SK-N-SH treated with all-trans-retinoic acid at 6 μM for 48 hours (cell line): ENCODE measurements at regions not wholly inside any gene's neighbourhood (a gene's known extent, or its start where the extent isn't known, plus 50 kb on each side); places are given as distances from the start of the nearest gene placed in this dataset.

Source experiments
- ATAC-seq: fragments of 200-7000 bp; cut with Tn5 transposase; 3 replicates; pipeline ENCODE4 v1.9.1; 2020; ENCODE audit warnings: mild to moderate bottlenecking, moderate library complexity
- ARNTL ChIP-seq: fragments of 450-650 bp; formaldehyde crosslinking; IDR thresholded peaks from 2 replicates; pipeline ENCODE4 v1.5.0; 2020; ENCODE audit warnings: low read depth, mild to moderate bottlenecking, moderate library complexity, borderline replicate concordance
- BACH2 ChIP-seq: fragments of 250-450 bp; sonication (Bioruptor Pico); IDR thresholded peaks from 2 replicates; pipeline ENCODE4 v1.9.0; 2021; ENCODE audit warnings: mild to moderate bottlenecking, borderline replicate concordance
- CREB5 ChIP-seq: fragments of 250-450 bp; sonication (Bioruptor Pico); IDR thresholded peaks from 2 replicates; pipeline ENCODE4 v1.5.1; 2020; ENCODE audit warnings: low read depth, mild to moderate bottlenecking, moderate library complexity
- CSDC2 ChIP-seq: fragments of 250-450 bp; sonication (Bioruptor Pico); IDR thresholded peaks from 2 replicates; pipeline ENCODE4 v1.5.0; 2020; ENCODE audit warnings: mild to moderate bottlenecking, moderate library complexity
- CSRNP3 ChIP-seq: fragments of 250-450 bp; sonication (Bioruptor Pico); IDR thresholded peaks from 2 replicates; pipeline ENCODE4 v1.5.1; 2021; ENCODE audit warnings: mild to moderate bottlenecking, moderate library complexity
- ISL1 ChIP-seq: fragments of 250-450 bp; sonication (Bioruptor Pico); IDR thresholded peaks from 2 replicates; pipeline ENCODE4 v2.1.2; 2022; ENCODE audit warnings: mild to moderate bottlenecking, moderate library complexity
- PATZ1 ChIP-seq: fragments of 250-450 bp; sonication (Bioruptor Pico); IDR thresholded peaks from 2 replicates; pipeline ENCODE4 v1.8.0; 2020; ENCODE audit warnings: mild to moderate bottlenecking, moderate library complexity, borderline replicate concordance
- POU6F1 ChIP-seq: fragments of 250-450 bp; sonication (Bioruptor Pico); IDR thresholded peaks from 2 replicates; pipeline ENCODE4 v1.8.0; 2021; ENCODE audit warnings: low read depth, mild to moderate bottlenecking, moderate library complexity, borderline replicate concordance
- PPARA ChIP-seq: fragments of 250-450 bp; sonication (Bioruptor Pico); IDR thresholded peaks from 2 replicates; pipeline ENCODE4 v1.5.0; 2020; ENCODE audit warnings: mild to moderate bottlenecking, borderline replicate concordance
- RARB ChIP-seq: fragments of 250-450 bp; sonication (Bioruptor Pico); IDR thresholded peaks from 2 replicates; pipeline ENCODE4 v1.8.0; 2021; ENCODE audit warnings: mild to moderate bottlenecking, moderate library complexity
- SNAI2 ChIP-seq: fragments of 250-450 bp; sonication (Bioruptor Pico); IDR thresholded peaks from 2 replicates; pipeline ENCODE4 v1.5.0; 2020; ENCODE audit warnings: mild to moderate bottlenecking, moderate library complexity
- TCF4 ChIP-seq: fragments of 250-450 bp; sonication (Bioruptor Pico); IDR thresholded peaks from 2 replicates; pipeline ENCODE4 v1.8.0; 2021; ENCODE audit warnings: mild to moderate bottlenecking, moderate library complexity, borderline replicate concordance
- TSHZ2 ChIP-seq: fragments of 250-450 bp; sonication (Bioruptor Pico); IDR thresholded peaks from 2 replicates; pipeline ENCODE4 v1.5.0; 2020; ENCODE audit warnings: mild to moderate bottlenecking, moderate library complexity
- ZC3H10 ChIP-seq: fragments of 250-450 bp; sonication (Bioruptor Pico); IDR thresholded peaks from 2 replicates; pipeline ENCODE4 v1.5.1; 2021; ENCODE audit warnings: mild to moderate bottlenecking, moderate library complexity
- ZFP30 ChIP-seq: fragments of 450-650 bp; formaldehyde crosslinking; IDR thresholded peaks from 2 replicates; pipeline ENCODE4 v1.5.0; 2022; ENCODE audit warnings: mild to moderate bottlenecking, moderate library complexity
- ZNF565 ChIP-seq: fragments of 450-650 bp; formaldehyde crosslinking; conservative IDR thresholded peaks from 2 replicates; pipeline ENCODE4 v1.5.0; 2020; ENCODE audit warnings: low read depth, mild to moderate bottlenecking, moderate library complexity
- ZNF70 ChIP-seq: fragments of 450-650 bp; formaldehyde crosslinking; IDR thresholded peaks from 2 replicates; pipeline ENCODE4 v1.5.0; 2020; ENCODE audit warnings: mild to moderate bottlenecking, moderate library complexity
- ZNF8 ChIP-seq: fragments of 450-650 bp; formaldehyde crosslinking; IDR thresholded peaks from 2 replicates; pipeline ENCODE4 v1.5.0; 2020; ENCODE audit warnings: mild to moderate bottlenecking, moderate library complexity

- ATAC-seq, result no peak
- TF ChIP-seq ZNF8 (CRISPR knock-in tag) (no peak), CREB5 (CRISPR knock-in tag) (no peak), PPARA (CRISPR knock-in tag) (no peak), CSDC2 (no peak), PATZ1 (CRISPR knock-in tag) (no peak), POU6F1 (no peak), ZC3H10 (CRISPR knock-in tag) (no peak), CSRNP3 (CRISPR knock-in tag) (no peak), ZNF565 (CRISPR knock-in tag) (no peak), SNAI2 (CRISPR knock-in tag) (no peak), TCF4 (CRISPR knock-in tag) (no peak), RARB (CRISPR knock-in tag) (no peak), ZFP30 (CRISPR knock-in tag) (no peak), ZNF70 (CRISPR knock-in tag) (no peak), ARNTL (no peak), TSHZ2 (CRISPR knock-in tag) (no peak)
These were observed 253.1 kb upstream of the EDIL3 start for GRCh38 chr5:84637662-84638375.

GRCh38 chr5:84635235-84636055 lies 250.8 kb upstream of the EDIL3 start:
- ATAC-seq, result no peak
- no peak for TF ChIP-seq PATZ1 (CRISPR knock-in tag)
- no peak for TF ChIP-seq SNAI2 (CRISPR knock-in tag)
- no peak for TF ChIP-seq TCF4 (CRISPR knock-in tag)
- no peak for TF ChIP-seq ISL1 (CRISPR knock-in tag)
- no peak for TF ChIP-seq PPARA (CRISPR knock-in tag)
- TF ChIP-seq RARB (CRISPR knock-in tag), result no peak
- TF ChIP-seq ZNF565 (CRISPR knock-in tag), result no peak
- no peak for TF ChIP-seq ZC3H10 (CRISPR knock-in tag)
- TF ChIP-seq ARNTL, result no peak
- TF ChIP-seq BACH2, result no peak
- TF ChIP-seq ZNF8 (CRISPR knock-in tag), result no peak
- no peak for TF ChIP-seq POU6F1
- no peak for TF ChIP-seq ZNF70 (CRISPR knock-in tag)
- no peak for TF ChIP-seq CREB5 (CRISPR knock-in tag)
